ENCODE measurements at regions not wholly inside any gene's neighbourhood (a gene's known extent, or its start where the extent isn't known, plus 50 kb on each side); places are given as distances from the start of the nearest gene placed in this dataset.

- peaks cover 15% of the 10 kb centered on the region for H3K36me3 Mint-ChIP-seq
- TF ChIP-seq CTCF (IDR thresholded peaks at IDR 0.05; ENCODE audit: unreplicated experiment): no peak
- H3K4me3 Mint-ChIP-seq: no peak overlapping the region
- no peak overlapping the region for H3K27ac Mint-ChIP-seq
- DNase-seq (ENCODE audit: low spot score in 2 of 2, unreplicated experiment in 2 of 2): no peak
- no peaks in the 10 kb centered on the region for H3K27me3 Mint-ChIP-seq (ENCODE audit: low read depth)
- H3K4me1 Mint-ChIP-seq: no peaks in the 10 kb centered on the region
- H3K9me3 Mint-ChIP-seq: peaks cover 19% of the 10 kb centered on the region
Measured at GRCh38 chr13:99071211-99071610, 93.3 kb upstream of the DOCK9 start.

GRCh38 chr13:99071666-99072065, 93.8 kb upstream of the DOCK9 start:
- DNase-seq (ENCODE audit: low spot score in 2 of 2, unreplicated experiment in 2 of 2): no peak
- Mint-ChIP-seq H3K27me3 (ENCODE audit: low read depth) (no peaks in the 10 kb centered on the region), H3K36me3 (peaks cover 15% of the 10 kb centered on the region), H3K27ac (no peak overlapping the region), H3K9me3 (peaks cover 19% of the 10 kb centered on the region), H3K4me1 (no peaks in the 10 kb centered on the region), H3K4me3 (no peak overlapping the region)
- no peak for TF ChIP-seq CTCF (IDR thresholded peaks at IDR 0.05; ENCODE audit: unreplicated experiment)

GRCh38 chr13:99072356-99072755, 94.5 kb upstream of the DOCK9 start:
- no peak overlapping the region for H3K27ac Mint-ChIP-seq
- H3K36me3 Mint-ChIP-seq: peaks cover 15% of the 10 kb centered on the region
- H3K4me3 Mint-ChIP-seq: no peak overlapping the region
- no peak for DNase-seq (ENCODE audit: low spot score in 2 of 2, unreplicated experiment in 2 of 2)
- peaks cover 15% of the 10 kb centered on the region for H3K9me3 Mint-ChIP-seq
- no peaks in the 10 kb centered on the region for H3K4me1 Mint-ChIP-seq
- H3K27me3 Mint-ChIP-seq (ENCODE audit: low read depth): no peaks in the 10 kb centered on the region
- TF ChIP-seq CTCF (IDR thresholded peaks at IDR 0.05; ENCODE audit: unreplicated experiment): no peak

- Mint-ChIP-seq H3K27ac (no peak overlapping the region), H3K4me3 (no peak overlapping the region), H3K36me3 (peaks cover 15% of the 10 kb centered on the region), H3K9me3 (peaks cover 15% of the 10 kb centered on the region), H3K4me1 (peaks cover 2% of the 10 kb centered on the region), H3K27me3 (ENCODE audit: low read depth) (no peaks in the 10 kb centered on the region)
- DNase-seq (ENCODE audit: low spot score in 2 of 2, unreplicated experiment in 2 of 2): no peak
- TF ChIP-seq CTCF (IDR thresholded peaks at IDR 0.05; ENCODE audit: unreplicated experiment): no peak
Measured at GRCh38 chr13:99072941-99073340, 95.1 kb upstream of the DOCK9 start.

- peaks cover 15% of the 10 kb centered on the region for H3K36me3 Mint-ChIP-seq
- DNase-seq (ENCODE audit: low spot score in 2 of 2, unreplicated experiment in 2 of 2): no peak
- no peak for TF ChIP-seq CTCF (IDR thresholded peaks at IDR 0.05; ENCODE audit: unreplicated experiment)
- peaks cover 15% of the 10 kb centered on the region for H3K9me3 Mint-ChIP-seq
- no peak overlapping the region for H3K4me3 Mint-ChIP-seq
- H3K4me1 Mint-ChIP-seq: peaks cover 13% of the 10 kb centered on the region
- no peaks in the 10 kb centered on the region for H3K27me3 Mint-ChIP-seq (ENCODE audit: low read depth)
- peak overlapping the region; percentile 64 for H3K27ac Mint-ChIP-seq
Measured at GRCh38 chr13:99074693-99075092, 96.8 kb upstream of the DOCK9 start.

Data from mesothelial cell of epicardium (in vitro differentiated cells).